A673 (cell line): ENCODE measurements at regions not wholly inside any gene's neighbourhood (a gene's known extent, or its start where the extent isn't known, plus 50 kb on each side); places are given as distances from the start of the nearest gene placed in this dataset.

ENCODE experiments used
- BruUV-seq: library from RNA; stranded (reverse); fragments of 400-500 nt; replicated peaks from 2 replicates; lab custom pipeline; 2021; lab: Mats Ljungman, UMichigan
- CTCF ChIA-PET: fragments of 300-600 bp; sonication (Branson Sonifier 250); formaldehyde crosslinking; loops from one replicate; lab custom pipeline; 2022; ENCODE audit warnings: antibody characterized with exemption; lab: Charles Lee
- POLR2A ChIA-PET: fragments of 300-600 bp; sonication (Branson Sonifier 250); formaldehyde crosslinking; loops from one replicate; lab custom pipeline; 2022; ENCODE audit warnings: antibody characterized with exemption; ENCODE audit not compliant: low non-redundant PET; lab: Charles Lee
- DNase-seq: peaks from one replicate; pipeline ENCODE4 v3.0.0-alpha.2; 2015; ENCODE audit warnings: low spot score
- H3K27ac ChIP-seq: fragments of 200-600 bp; sonication (generic); 2 replicates; pipeline ENCODE4 v1.5.1; 2016; ENCODE audit warnings: mixed run types, low read depth, mild to moderate bottlenecking, mixed read lengths, antibody characterized with exemption, low read length; ENCODE audit not compliant: poor library complexity, severe bottlenecking
- H3K27me3 ChIP-seq: fragments of 200-600 bp; sonication (generic); replicated peaks from 2 replicates; pipeline ENCODE4 v1.6.1; 2017; ENCODE audit warnings: mixed run types, low read depth, mild to moderate bottlenecking, mixed read lengths, antibody characterized with exemption, low read length; ENCODE audit not compliant: insufficient read depth, poor library complexity
- H3K36me3 ChIP-seq: fragments of 200-600 bp; sonication (generic); 2 replicates; pipeline ENCODE4 v1.6.1; 2016; ENCODE audit warnings: mixed run types, mild to moderate bottlenecking, mixed read lengths, antibody characterized with exemption, low read length; ENCODE audit not compliant: insufficient read depth, poor library complexity, severe bottlenecking
- H3K4me1 ChIP-seq: fragments of 200-600 bp; sonication (generic); 2 replicates; pipeline ENCODE4 v1.6.1; 2017; ENCODE audit warnings: mixed run types, mild to moderate bottlenecking, mixed read lengths, antibody characterized with exemption, low read length; ENCODE audit not compliant: insufficient read depth, poor library complexity, severe bottlenecking
- H3K4me3 ChIP-seq: fragments of 200-600 bp; sonication (generic); 2 replicates; pipeline ENCODE4 v1.5.1; 2016; ENCODE audit warnings: low read depth, mixed run types, mild to moderate bottlenecking, mixed read lengths, low read length; ENCODE audit not compliant: poor library complexity, severe bottlenecking
- H3K9me3 ChIP-seq: fragments of 200-600 bp; sonication (generic); 2 replicates; pipeline ENCODE4 v1.6.1; 2016; ENCODE audit warnings: mixed run types, low read depth, mild to moderate bottlenecking, mixed read lengths, antibody characterized with exemption, low read length; ENCODE audit not compliant: poor library complexity, severe bottlenecking
- EZH2 ChIP-seq: fragments of 200-600 bp; sonication (generic); IDR thresholded peaks from 2 replicates; pipeline ENCODE4 v1.6.1; 2017; ENCODE audit warnings: borderline replicate concordance, low read depth, mild to moderate bottlenecking, mixed read lengths, antibody characterized with exemption, low read length; ENCODE audit not compliant: poor library complexity, severe bottlenecking
- intact Hi-C: fragments of 100-400 bp; cut with micrococcal nuclease; formaldehyde crosslinking; loops from one replicate; pipeline ENCODE4 v1.10.0; 2022; ENCODE audit not compliant: unreplicated experiment
- TF ChIP-seq, protein P1 (sequence below): fragments of 300-800, 200-600 bp; sonication (generic); conservative IDR thresholded peaks from 2 replicates; pipeline ENCODE4 v1.5.1; 2017; ENCODE audit warnings: low read depth, mild to moderate bottlenecking, antibody characterized with exemption, low read length, moderate library complexity, mixed read lengths

GRCh38 chr3:146818866-146819265, 213.7 kb upstream of the PLSCR5 start:
- POLR2A ChIA-PET = no interaction called here
- CTCF ChIA-PET = no interaction called here
- intact Hi-C loops = loop anchor here (5.0 to 10.0 kb wide), 4 partner anchors 72 to 1258 kb away; no protein-coding TSS in a partner anchor
- no TSS peak for BruUV-seq
- peak; percentile 70 for DNase-seq
- no peak for TF ChIP-seq EZH2
- TF ChIP-seq, protein P1, sequence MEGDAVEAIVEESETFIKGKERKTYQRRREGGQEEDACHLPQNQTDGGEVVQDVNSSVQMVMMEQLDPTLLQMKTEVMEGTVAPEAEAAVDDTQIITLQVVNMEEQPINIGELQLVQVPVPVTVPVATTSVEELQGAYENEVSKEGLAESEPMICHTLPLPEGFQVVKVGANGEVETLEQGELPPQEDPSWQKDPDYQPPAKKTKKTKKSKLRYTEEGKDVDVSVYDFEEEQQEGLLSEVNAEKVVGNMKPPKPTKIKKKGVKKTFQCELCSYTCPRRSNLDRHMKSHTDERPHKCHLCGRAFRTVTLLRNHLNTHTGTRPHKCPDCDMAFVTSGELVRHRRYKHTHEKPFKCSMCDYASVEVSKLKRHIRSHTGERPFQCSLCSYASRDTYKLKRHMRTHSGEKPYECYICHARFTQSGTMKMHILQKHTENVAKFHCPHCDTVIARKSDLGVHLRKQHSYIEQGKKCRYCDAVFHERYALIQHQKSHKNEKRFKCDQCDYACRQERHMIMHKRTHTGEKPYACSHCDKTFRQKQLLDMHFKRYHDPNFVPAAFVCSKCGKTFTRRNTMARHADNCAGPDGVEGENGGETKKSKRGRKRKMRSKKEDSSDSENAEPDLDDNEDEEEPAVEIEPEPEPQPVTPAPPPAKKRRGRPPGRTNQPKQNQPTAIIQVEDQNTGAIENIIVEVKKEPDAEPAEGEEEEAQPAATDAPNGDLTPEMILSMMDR = no peak
- no peaks in the 10 kb centered on the region for H3K9me3 ChIP-seq
- peak overlapping the region; percentile 12 for H3K27ac ChIP-seq
- H3K4me3 ChIP-seq = no peak overlapping the region
- H3K36me3 ChIP-seq = no peaks in the 10 kb centered on the region
- H3K4me1 ChIP-seq = peaks cover 22% of the 10 kb centered on the region
- H3K27me3 ChIP-seq = no peaks in the 10 kb centered on the region

DNA sequence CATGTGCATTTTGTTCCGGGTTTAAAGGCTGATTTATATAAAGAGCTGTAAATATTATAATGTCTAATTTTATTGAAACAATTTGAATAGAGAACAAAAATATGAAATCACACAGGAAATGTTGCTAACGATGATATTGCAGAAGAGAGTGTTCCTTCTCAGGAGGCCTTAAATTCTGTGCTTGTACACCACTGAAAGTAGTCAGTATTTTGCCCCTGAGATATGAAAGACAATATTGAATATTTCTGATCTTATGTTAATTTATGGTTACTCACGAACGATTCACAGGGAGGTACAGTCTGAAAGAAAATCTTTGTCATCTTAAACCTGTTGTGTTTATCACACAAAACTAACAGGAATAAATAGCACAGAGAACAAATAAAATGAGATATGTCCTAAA, 213.2 kb upstream of the PLSCR5 start:
- CTCF ChIA-PET = interaction anchor here (0.6 to 1.0 kb wide), 2 partner anchors 373 to 814 kb away, joined by 3 to 7 read pairs; no protein-coding TSS in a partner anchor

DNA sequence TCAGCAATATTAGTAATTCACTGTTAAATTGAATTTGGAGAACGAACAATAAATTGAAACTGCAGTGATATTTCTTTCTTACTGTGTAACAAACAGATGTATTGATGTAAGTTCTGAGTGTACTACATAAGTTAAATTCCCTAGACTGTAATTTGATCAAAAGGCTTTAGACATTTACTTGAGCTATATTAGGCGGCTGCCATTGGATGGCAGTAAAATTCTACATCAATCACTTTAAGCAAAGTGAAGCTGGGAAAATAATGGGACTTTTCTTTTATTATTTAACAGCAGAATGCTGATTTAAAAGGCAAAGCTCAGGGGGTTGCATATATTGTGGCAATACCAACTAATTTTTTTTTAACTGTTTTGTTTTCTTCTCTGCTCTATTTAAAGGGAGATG, 212.6 kb upstream of the PLSCR5 start:
- CTCF ChIA-PET = interaction anchor here (0.6 to 1.0 kb wide), 2 partner anchors 374 to 814 kb away, joined by 3 to 7 read pairs; no protein-coding TSS in a partner anchor

More for the DNA sequence above, 213.2 kb upstream of the PLSCR5 start:
- TF ChIP-seq EZH2 = no peak
- TF ChIP-seq, protein P1 = no peak
- Histone ChIP-seq H3K36me3 (no peaks in the 10 kb centered on the region), H3K27ac (peak overlapping the region; percentile 12), H3K4me3 (no peak overlapping the region), H3K9me3 (no peaks in the 10 kb centered on the region), H3K4me1 (peaks cover 22% of the 10 kb centered on the region), H3K27me3 (no peaks in the 10 kb centered on the region)
- DNase-seq = peak; percentile 42
- POLR2A ChIA-PET = no interaction called here
- BruUV-seq = no TSS peak
- intact Hi-C loops = loop anchor here (5.0 to 10.0 kb wide), 4 partner anchors 71 to 1259 kb away; no protein-coding TSS in a partner anchor

More for the DNA sequence above, 212.6 kb upstream of the PLSCR5 start:
- no peaks in the 10 kb centered on the region for H3K9me3 ChIP-seq
- no peaks in the 10 kb centered on the region for H3K36me3 ChIP-seq
- POLR2A ChIA-PET = no interaction called here
- no peak for TF ChIP-seq EZH2
- TF ChIP-seq, protein P1 = peak; percentile 68
- no peaks in the 10 kb centered on the region for H3K27me3 ChIP-seq
- H3K27ac ChIP-seq = no peak overlapping the region
- no peak overlapping the region for H3K4me3 ChIP-seq
- peaks cover 22% of the 10 kb centered on the region for H3K4me1 ChIP-seq
- intact Hi-C loops = loop anchor here (1.0 to 10.0 kb wide), 5 partner anchors 70 to 1260 kb away; no protein-coding TSS in a partner anchor
- DNase-seq = peak; percentile 86
- BruUV-seq = no TSS peak
